PC-9 (cell line): ENCODE measurements at regions not wholly inside any gene's neighbourhood (a gene's known extent, or its start where the extent isn't known, plus 50 kb on each side); places are given as distances from the start of the nearest gene placed in this dataset.

Source experiments
- EZH2 ChIP-seq: fragments of 200-600 bp; sonication (generic); IDR thresholded peaks from 2 replicates; pipeline ENCODE4 v1.8.0; 2017; ENCODE audit warnings: antibody characterized with exemption, low read depth
- TF ChIP-seq, protein P1 (sequence below): fragments of 200-600 bp; sonication (generic); conservative IDR thresholded peaks from 2 replicates; pipeline ENCODE4 v1.6.1; 2017; ENCODE audit warnings: mixed run types, antibody characterized with exemption, mild to moderate bottlenecking, moderate library complexity

DNA sequence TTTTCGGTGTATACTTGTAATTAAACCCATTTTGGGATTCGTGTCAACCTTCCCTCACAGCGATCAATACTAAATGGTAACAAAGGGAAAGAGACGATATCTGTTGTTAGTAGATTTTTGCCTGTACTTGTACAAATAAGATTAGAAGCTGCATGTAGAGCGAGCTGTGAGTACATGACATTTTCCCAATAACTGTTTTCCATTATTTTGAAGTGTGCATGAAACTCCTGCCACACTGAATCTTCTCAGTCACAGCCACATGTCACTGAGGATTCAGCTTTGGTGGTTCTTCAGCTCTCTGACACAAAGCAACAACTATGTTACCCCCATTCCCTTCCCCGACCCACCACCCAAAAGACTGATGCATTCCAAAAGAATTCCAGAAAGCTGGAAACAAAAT is 685.6 kb downstream of the EFNA5 start:
- TF ChIP-seq, protein P1, sequence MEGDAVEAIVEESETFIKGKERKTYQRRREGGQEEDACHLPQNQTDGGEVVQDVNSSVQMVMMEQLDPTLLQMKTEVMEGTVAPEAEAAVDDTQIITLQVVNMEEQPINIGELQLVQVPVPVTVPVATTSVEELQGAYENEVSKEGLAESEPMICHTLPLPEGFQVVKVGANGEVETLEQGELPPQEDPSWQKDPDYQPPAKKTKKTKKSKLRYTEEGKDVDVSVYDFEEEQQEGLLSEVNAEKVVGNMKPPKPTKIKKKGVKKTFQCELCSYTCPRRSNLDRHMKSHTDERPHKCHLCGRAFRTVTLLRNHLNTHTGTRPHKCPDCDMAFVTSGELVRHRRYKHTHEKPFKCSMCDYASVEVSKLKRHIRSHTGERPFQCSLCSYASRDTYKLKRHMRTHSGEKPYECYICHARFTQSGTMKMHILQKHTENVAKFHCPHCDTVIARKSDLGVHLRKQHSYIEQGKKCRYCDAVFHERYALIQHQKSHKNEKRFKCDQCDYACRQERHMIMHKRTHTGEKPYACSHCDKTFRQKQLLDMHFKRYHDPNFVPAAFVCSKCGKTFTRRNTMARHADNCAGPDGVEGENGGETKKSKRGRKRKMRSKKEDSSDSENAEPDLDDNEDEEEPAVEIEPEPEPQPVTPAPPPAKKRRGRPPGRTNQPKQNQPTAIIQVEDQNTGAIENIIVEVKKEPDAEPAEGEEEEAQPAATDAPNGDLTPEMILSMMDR, result no peak
- TF ChIP-seq EZH2, result no peak
